ENCODE measurements at regions not wholly inside any gene's neighbourhood (a gene's known extent, or its start where the extent isn't known, plus 50 kb on each side); places are given as distances from the start of the nearest gene placed in this dataset.

GRCh38 chr6:9659848-9660247, 755.0 kb downstream of the TFAP2A start:
- DNase-seq (no peak), ATAC-seq (no peak)
- Histone ChIP-seq H3K4me3 (no peak overlapping the region), H3K27me3 (no peaks in the 10 kb centered on the region), H3K4me1 (no peaks in the 10 kb centered on the region), H3K9me3 (no peaks in the 10 kb centered on the region), H3K27ac (no peak overlapping the region), H3K36me3 (no peaks in the 10 kb centered on the region)
- 58 to 70% methylated on average over 4 of the region's 4 CpGs for WGBS, 2 donors
- intact Hi-C loops (cut with DNase I): no loop called here
- TF ChIP-seq CTCF (IDR thresholded peaks at IDR 0.05): no peak

- 95 to 97% methylated on average over 1 of the region's 1 CpG for whole genome bisulfite sequencing, 2 donors
- no peaks in the 10 kb centered on the region for H3K27me3 ChIP-seq
- intact Hi-C loops (cut with DNase I): no loop called here
These were observed 756.9 kb downstream of the TFAP2A start for GRCh38 chr6:9657994-9658393.

GRCh38 chr6:9647599-9647998, 767.3 kb downstream of the TFAP2A start:
- intact Hi-C loops (cut with DNase I): no loop called here
- H3K36me3 ChIP-seq: no peaks in the 10 kb centered on the region
- no peak overlapping the region for H3K4me3 ChIP-seq
- DNase-seq (no peak), ATAC-seq (no peak)
- H3K9me3 ChIP-seq: peaks cover 0 to 7% (median 0%) of the 10 kb centered on the region in 11 donors
- H3K4me1 ChIP-seq: peaks cover 0 to 9% (median 0%) of the 10 kb centered on the region in 9 donors
- TF ChIP-seq CTCF (IDR thresholded peaks at IDR 0.05): no peak
- WGBS, 2 donors: 42 to 50% methylated on average over 1 of the region's 1 CpG
- no peak overlapping the region for H3K27ac ChIP-seq
- no peaks in the 10 kb centered on the region for H3K27me3 ChIP-seq

More at GRCh38 chr6:9657994-9658393, 756.9 kb downstream of the TFAP2A start:
- H3K9me3 ChIP-seq: peaks cover 0 to 2% (median 0%) of the 10 kb centered on the region in 11 donors
- DNase-seq (no peak), ATAC-seq (no peak)
- TF ChIP-seq CTCF (IDR thresholded peaks at IDR 0.05): no peak
- H3K27ac ChIP-seq: no peak overlapping the region
- no peaks in the 10 kb centered on the region for H3K4me1 ChIP-seq
- H3K4me3 ChIP-seq: no peak overlapping the region
- no peaks in the 10 kb centered on the region for H3K36me3 ChIP-seq

- Histone ChIP-seq H3K27ac (no peak overlapping the region), H3K4me3 (no peak overlapping the region), H3K4me1 (peaks cover 0 to 9% (median 0%) of the 10 kb centered on the region in 9 donors), H3K9me3 (peaks cover 0 to 7% (median 0%) of the 10 kb centered on the region in 11 donors), H3K27me3 (no peaks in the 10 kb centered on the region), H3K36me3 (no peaks in the 10 kb centered on the region)
- intact Hi-C loops (cut with DNase I): no loop called here
- no peak for DNase-seq
- no peak for ATAC-seq
- TF ChIP-seq CTCF (IDR thresholded peaks at IDR 0.05): no peak
These were observed 767.8 kb downstream of the TFAP2A start for GRCh38 chr6:9647071-9647445.
